SK-N-SH (cell line): ENCODE measurements at regions not wholly inside any gene's neighbourhood (a gene's known extent, or its start where the extent isn't known, plus 50 kb on each side); places are given as distances from the start of the nearest gene placed in this dataset.

Experiments
- CTCF ChIA-PET: fragments of 300-600, 350-600 bp; formaldehyde crosslinking; extraction: SDS; loops from one replicate; lab custom pipeline; 2021; lab: Yijun Ruan, JAX
- POLR2A ChIA-PET: fragments of 350-600 bp; sonication (Branson Sonifier 250); formaldehyde crosslinking; extraction: SDS; loops from one replicate; lab custom pipeline; 2020; ENCODE audit warnings: antibody characterized with exemption, inconsistent platforms; lab: Yijun Ruan, JAX
- DNase-seq: peaks from one replicate; pipeline ENCODE4 v3.0.0; 2012
- H2AFZ ChIP-seq: fragments of 200-600 bp; sonication (generic); 2 replicates; pipeline ENCODE4 v1.8.1; 2016; ENCODE audit warnings: antibody characterized with exemption, mild to moderate bottlenecking, low read depth
- H3F3A ChIP-seq: fragments of 200-600 bp; sonication (generic); replicated peaks from 2 replicates; pipeline ENCODE3; 2016; ENCODE audit warnings: antibody characterized with exemption, mild to moderate bottlenecking; ENCODE audit not compliant: insufficient read depth
- H3K27ac ChIP-seq, 2 experiments: fragments of 200-500 bp in 1 of 2; fragments of 200-600 bp in 1 of 2; sonication (Bioruptor generic) in 1 of 2; sonication (generic), shearing (Covaris generic) in 1 of 2; 2 replicates each; pipeline versions ENCODE4 v1.5.1 to v1.6.1; 2014 to 2016; ENCODE audit warnings: low read depth in 2 of 2, inconsistent platforms in 1 of 2, low read length in 1 of 2, mild to moderate bottlenecking in 1 of 2, mixed read lengths in 1 of 2
- H3K27me3 ChIP-seq: fragments of 200-600 bp; sonication (generic), shearing (Covaris generic); 2 replicates; pipeline ENCODE4 v1.6.1; 2016; ENCODE audit warnings: mixed run types; ENCODE audit not compliant: insufficient read depth
- H3K36me3 ChIP-seq, 2 experiments: fragments of 200-500 bp in 1 of 2; fragments of 200-600 bp in 1 of 2; sonication (Bioruptor generic) in 1 of 2; sonication (generic) in 1 of 2; replicated peaks in 1 of 2; 2 replicates each; pipeline versions ENCODE3 to v1.5.1; 2014 to 2016; ENCODE audit warnings: low read length in 1 of 2, mild to moderate bottlenecking in 1 of 2; ENCODE audit not compliant: insufficient read depth in 2 of 2, control insufficient read depth in 1 of 2
- H3K4me1 ChIP-seq, 2 experiments: fragments of 200-500 bp in 1 of 2; fragments of 200-600 bp in 1 of 2; sonication (Bioruptor generic) in 1 of 2; sonication (generic), shearing (Covaris generic) in 1 of 2; 2 replicates each; pipeline versions ENCODE4 v1.5.1 to v1.6.1; 2014 to 2016; ENCODE audit warnings: low read depth in 1 of 2, low read length in 1 of 2, mixed run types in 1 of 2; ENCODE audit not compliant: insufficient read depth in 2 of 2, control insufficient read depth in 1 of 2
- H3K4me2 ChIP-seq: fragments of 200-600 bp; sonication (generic), shearing (Covaris generic); 2 replicates; pipeline ENCODE4 v1.6.1; 2017; ENCODE audit warnings: mixed run types
- H3K4me3 ChIP-seq, 2 experiments: fragments of 200-500 bp in 1 of 2; fragments of 200-600 bp in 1 of 2; sonication (Bioruptor generic) in 1 of 2; sonication (generic), shearing (Covaris generic) in 1 of 2; 2 replicates each; pipeline versions ENCODE4 v1.5.1 to v1.8.1; 2014 to 2016; ENCODE audit warnings: low read depth in 2 of 2, inconsistent platforms in 1 of 2, low read length in 1 of 2, mild to moderate bottlenecking in 1 of 2, mixed read lengths in 1 of 2, moderate library complexity in 1 of 2
- H3K79me2 ChIP-seq: fragments of 200-600 bp; sonication (generic); 2 replicates; pipeline ENCODE4 v1.8.1; 2017; ENCODE audit warnings: mild to moderate bottlenecking; ENCODE audit not compliant: insufficient read depth
- H3K9ac ChIP-seq: fragments of 200-600 bp; sonication (generic); 2 replicates; pipeline ENCODE4 v1.6.1; 2017; ENCODE audit warnings: mixed run types
- H3K9me2 ChIP-seq: fragments of 200-600 bp; sonication (generic); 2 replicates; pipeline ENCODE4 v1.6.1; 2017; ENCODE audit warnings: mixed run types
- H3K9me3 ChIP-seq: fragments of 200-600 bp; sonication (generic); 2 replicates; pipeline ENCODE4 v1.6.1; 2017; ENCODE audit warnings: mixed run types, mild to moderate bottlenecking, moderate library complexity
- H4K20me1 ChIP-seq: fragments of 200-600 bp; sonication (generic); 2 replicates; pipeline ENCODE4 v1.6.1; 2017; ENCODE audit warnings: mild to moderate bottlenecking, mixed run types; ENCODE audit not compliant: insufficient read depth
- CHD2 ChIP-seq: fragments of 150-350 bp; IDR thresholded peaks from 2 replicates; pipeline ENCODE4 v1.6.1; 2018; ENCODE audit warnings: low read length; ENCODE audit not compliant: partially characterized antibody
- CTCF ChIP-seq: fragments of 200-600 bp; sonication (generic); IDR thresholded peaks from 2 replicates; pipeline ENCODE4 v1.6.1; 2017; ENCODE audit warnings: antibody characterized with exemption, mild to moderate bottlenecking, moderate library complexity
- ELF1 ChIP-seq: IDR thresholded peaks from 2 replicates; pipeline ENCODE4 v1.4.0; 2012
- EP300 ChIP-seq, 2 experiments: IDR thresholded peaks; 2 replicates each; pipeline versions ENCODE4 v1.4.0 to v1.6.1; 2012; ENCODE audit warnings: borderline replicate concordance in 1 of 2, low read depth in 1 of 2, low read length in 1 of 2
- EZH2phosphoT487 ChIP-seq: fragments of 200-600 bp; sonication (generic); IDR thresholded peaks from 2 replicates; pipeline ENCODE4 v1.6.1; 2017; ENCODE audit warnings: low read depth, mixed run types, mild to moderate bottlenecking, antibody characterized with exemption, moderate library complexity, borderline replicate concordance
- FOSL2 ChIP-seq: IDR thresholded peaks from 2 replicates; pipeline ENCODE4 v1.4.0; 2012; ENCODE audit warnings: low read depth, mild to moderate bottlenecking, moderate library complexity, borderline replicate concordance
- FOXJ3 ChIP-seq: sonication (generic); formaldehyde crosslinking; IDR thresholded peaks from 2 replicates; pipeline ENCODE4 v1.5.1; 2020; ENCODE audit warnings: mild to moderate bottlenecking, missing genetic modification reagents
- GABPA ChIP-seq: IDR thresholded peaks from 2 replicates; pipeline ENCODE4 v1.4.0; 2012; ENCODE audit warnings: low read depth, mild to moderate bottlenecking
- MAX ChIP-seq: IDR thresholded peaks from 2 replicates; pipeline ENCODE4 v1.4.0; 2012; ENCODE audit warnings: low read depth
- MEF2A ChIP-seq: IDR thresholded peaks from 2 replicates; pipeline ENCODE4 v1.4.0; 2012; ENCODE audit warnings: low read depth, borderline replicate concordance
- PBX3 ChIP-seq: IDR thresholded peaks from 2 replicates; pipeline ENCODE4; 2012
- RCOR1 ChIP-seq: fragments of 150-350 bp; IDR thresholded peaks from 2 replicates; pipeline ENCODE4 v1.6.1; 2017; ENCODE audit warnings: antibody characterized with exemption, low read length
- RFX5 ChIP-seq: IDR thresholded peaks from 2 replicates; pipeline ENCODE4 v1.6.1; 2012; ENCODE audit warnings: mild to moderate bottlenecking, improper control_type of control experiment, low read length
- RXRA ChIP-seq: IDR thresholded peaks from 2 replicates; pipeline ENCODE4 v1.4.0; 2012; ENCODE audit warnings: low read depth, mild to moderate bottlenecking, borderline replicate concordance
- SIN3A ChIP-seq: IDR thresholded peaks from 2 replicates; pipeline ENCODE4 v1.6.1; 2012; ENCODE audit warnings: low read depth, mild to moderate bottlenecking, low read length, moderate library complexity, borderline replicate concordance
- TCF12 ChIP-seq: IDR thresholded peaks from 2 replicates; pipeline ENCODE4 v1.4.0; 2012
- TEAD4 ChIP-seq: IDR thresholded peaks from 2 replicates; pipeline ENCODE4 v1.4.0; 2012; ENCODE audit warnings: mild to moderate bottlenecking, borderline replicate concordance; ENCODE audit not compliant: insufficient read depth
- WGBS: methylation state at CpG from one replicate; pipeline ENCODE4 v1.1.6; 2017; ENCODE audit warnings: low lambda C conversion rate; 5-methylcytosine and 5-hydroxymethylcytosine counted together

- TF ChIP-seq CHD2, result no peak
- TF ChIP-seq EZH2phosphoT487, result no peak
- TF ChIP-seq TEAD4, result no peak
- TF ChIP-seq PBX3, result no peak
- no peak for TF ChIP-seq GABPA
Measured at GRCh38 chr16:26433807-26434206, 632.9 kb upstream of the C16orf82 start (continued).

GRCh38 chr16:26441178-26441577, 625.5 kb upstream of the C16orf82 start:
- no peaks in the 10 kb centered on the region for H3K27me3 ChIP-seq
- no peaks in the 10 kb centered on the region for H3K79me2 ChIP-seq
- no peaks in the 10 kb centered on the region for H3K4me1 ChIP-seq
- H4K20me1 ChIP-seq, result no peaks in the 10 kb centered on the region
- no peaks in the 10 kb centered on the region for H3K36me3 ChIP-seq
- no peak overlapping the region for H2AFZ ChIP-seq
- no peaks in the 10 kb centered on the region for H3F3A ChIP-seq
- no peak overlapping the region for H3K27ac ChIP-seq
- no peaks in the 10 kb centered on the region for H3K9me3 ChIP-seq
- no peak overlapping the region for H3K4me2 ChIP-seq
- ChIA-PET CTCF (no interaction called here), POLR2A (no interaction called here)
- WGBS, result no CpG with 5 or more reads among the region's 3 CpGs
- no peak overlapping the region for H3K4me3 ChIP-seq
- H3K9ac ChIP-seq, result no peak overlapping the region
- DNase-seq, result no peak
- H3K9me2 ChIP-seq, result no peaks in the 10 kb centered on the region
- TF ChIP-seq SIN3A, result no peak

GRCh38 chr16:26442321-26442720, 624.4 kb upstream of the C16orf82 start:
- H2AFZ ChIP-seq, result no peak overlapping the region
- TF ChIP-seq MAX (no peak), MEF2A (no peak), FOXJ3 (CRISPR knock-in tag) (no peak), ELF1 (no peak)
- no peaks in the 10 kb centered on the region for H3K36me3 ChIP-seq
- no peaks in the 10 kb centered on the region for H4K20me1 ChIP-seq
- no peaks in the 10 kb centered on the region for H3K4me1 ChIP-seq
- H3K4me3 ChIP-seq, result no peak overlapping the region
- H3K27ac ChIP-seq, result no peak overlapping the region
- no peaks in the 10 kb centered on the region for H3K27me3 ChIP-seq
- POLR2A ChIA-PET, result no interaction called here
- no peaks in the 10 kb centered on the region for H3K79me2 ChIP-seq
- DNase-seq, result no peak
- 4% methylated on average over 2 of the region's 2 CpGs for whole genome bisulfite sequencing
- CTCF ChIA-PET, result no interaction called here
- no peaks in the 10 kb centered on the region for H3K9me2 ChIP-seq
- no peaks in the 10 kb centered on the region for H3K9me3 ChIP-seq
- no peak overlapping the region for H3K4me2 ChIP-seq
- H3K9ac ChIP-seq, result no peak overlapping the region
- H3F3A ChIP-seq, result no peaks in the 10 kb centered on the region

GRCh38 chr16:26447570-26447969, 619.2 kb upstream of the C16orf82 start:
- Histone ChIP-seq H3K36me3 (no peaks in the 10 kb centered on the region), H3K27ac (no peak overlapping the region), H3K9ac (no peak overlapping the region), H3K4me2 (no peak overlapping the region), H3F3A (no peaks in the 10 kb centered on the region), H3K4me1 (no peaks in the 10 kb centered on the region), H2AFZ (no peak overlapping the region), H4K20me1 (no peaks in the 10 kb centered on the region), H3K9me3 (no peaks in the 10 kb centered on the region; the same call in 1 of the 2 replicates), H3K27me3 (no peaks in the 10 kb centered on the region), H3K4me3 (no peak overlapping the region), H3K79me2 (no peaks in the 10 kb centered on the region), H3K9me2 (no peaks in the 10 kb centered on the region)
- 22% methylated on average over 5 of the region's 5 CpGs for WGBS
- ChIA-PET CTCF (no interaction called here), POLR2A (no interaction called here)
- no peak for DNase-seq
- TF ChIP-seq CTCF (no peak), EP300 (IDR thresholded peaks at IDR 0.05; ENCODE audit: borderline replicate concordance in 1 of 2, low read depth in 1 of 2, low read length in 1 of 2) (no peak), TCF12 (no peak), SIN3A (no peak), RXRA (no peak), RCOR1 (no peak), GABPA (no peak), FOSL2 (no peak), RFX5 (no peak)
